ENCODE measurements at regions not wholly inside any gene's neighbourhood (a gene's known extent, or its start where the extent isn't known, plus 50 kb on each side); places are given as distances from the start of the nearest gene placed in this dataset.

- H3K9ac ChIP-seq (ENCODE audit: low read length) = no peak overlapping the region
- no peak overlapping the region for H3K4me3 ChIP-seq (ENCODE audit: low read length)
- no peaks in the 10 kb centered on the region for H3K4me1 ChIP-seq (ENCODE audit: control insufficient read depth, insufficient read depth, low read length)
- H3K27me3 ChIP-seq (replicated peaks; ENCODE audit: control insufficient read depth, insufficient read depth, low read length) = peaks cover 19% of the 10 kb centered on the region
- H3K9me3 ChIP-seq (ENCODE audit: control insufficient read depth, low read length) = no peaks in the 10 kb centered on the region
- DNase-seq (ENCODE audit: low read depth) = peak; percentile 19
- H3K36me3 ChIP-seq (ENCODE audit: control insufficient read depth, insufficient read depth, low read length, severe bottlenecking) = no peaks in the 10 kb centered on the region
Measured at GRCh38 chr17:12247761-12248160, 227.1 kb downstream of the MAP2K4 start.

- H3K9ac ChIP-seq (ENCODE audit: low read length) = no peak overlapping the region
- no peaks in the 10 kb centered on the region for H3K36me3 ChIP-seq (ENCODE audit: control insufficient read depth, insufficient read depth, low read length, severe bottlenecking)
- H3K4me3 ChIP-seq (ENCODE audit: low read length) = no peak overlapping the region
- H3K9me3 ChIP-seq (ENCODE audit: control insufficient read depth, low read length) = no peaks in the 10 kb centered on the region
- H3K4me1 ChIP-seq (ENCODE audit: control insufficient read depth, insufficient read depth, low read length) = no peaks in the 10 kb centered on the region
- DNase-seq (ENCODE audit: low read depth) = no peak
- peaks cover 31% of the 10 kb centered on the region for H3K27me3 ChIP-seq (replicated peaks; ENCODE audit: control insufficient read depth, insufficient read depth, low read length)
Measured at GRCh38 chr17:12250973-12251372, 230.3 kb downstream of the MAP2K4 start.

GRCh38 chr17:12252462-12252861 lies 231.8 kb downstream of the MAP2K4 start:
- H3K27me3 ChIP-seq (replicated peaks; ENCODE audit: control insufficient read depth, insufficient read depth, low read length) = peaks cover 31% of the 10 kb centered on the region
- no peak overlapping the region for H3K4me3 ChIP-seq (ENCODE audit: low read length)
- no peaks in the 10 kb centered on the region for H3K9me3 ChIP-seq (ENCODE audit: control insufficient read depth, low read length)

GRCh38 chr17:12254460-12254859 lies 233.8 kb downstream of the MAP2K4 start:
- Histone ChIP-seq H3K9me3 (ENCODE audit: control insufficient read depth, low read length) (no peaks in the 10 kb centered on the region), H3K9ac (ENCODE audit: low read length) (no peak overlapping the region), H3K36me3 (ENCODE audit: control insufficient read depth, insufficient read depth, low read length, severe bottlenecking) (no peaks in the 10 kb centered on the region), H3K4me1 (ENCODE audit: control insufficient read depth, insufficient read depth, low read length) (no peaks in the 10 kb centered on the region), H3K27me3 (replicated peaks; ENCODE audit: control insufficient read depth, insufficient read depth, low read length) (peaks cover 33% of the 10 kb centered on the region), H3K4me3 (ENCODE audit: low read length) (no peak overlapping the region)
- DNase-seq (ENCODE audit: low read depth) = no peak

More at GRCh38 chr17:12252462-12252861, 231.8 kb downstream of the MAP2K4 start:
- no peak overlapping the region for H3K9ac ChIP-seq (ENCODE audit: low read length)
- H3K36me3 ChIP-seq (ENCODE audit: control insufficient read depth, insufficient read depth, low read length, severe bottlenecking) = no peaks in the 10 kb centered on the region
- no peaks in the 10 kb centered on the region for H3K4me1 ChIP-seq (ENCODE audit: control insufficient read depth, insufficient read depth, low read length)
- no peak for DNase-seq (ENCODE audit: low read depth)

- Histone ChIP-seq H3K4me1 (ENCODE audit: control insufficient read depth, insufficient read depth, low read length) (no peaks in the 10 kb centered on the region), H3K9me3 (ENCODE audit: control insufficient read depth, low read length) (no peaks in the 10 kb centered on the region), H3K27me3 (replicated peaks; ENCODE audit: control insufficient read depth, insufficient read depth, low read length) (peaks cover 33% of the 10 kb centered on the region), H3K36me3 (ENCODE audit: control insufficient read depth, insufficient read depth, low read length, severe bottlenecking) (no peaks in the 10 kb centered on the region), H3K4me3 (ENCODE audit: low read length) (no peak overlapping the region), H3K9ac (ENCODE audit: low read length) (no peak overlapping the region)
- peak; percentile 84 for DNase-seq (ENCODE audit: low read depth)
Measured at GRCh38 chr17:12256380-12256995, 235.8 kb downstream of the MAP2K4 start.

GRCh38 chr17:12257176-12257575 lies 236.5 kb downstream of the MAP2K4 start:
- Histone ChIP-seq H3K36me3 (ENCODE audit: control insufficient read depth, insufficient read depth, low read length, severe bottlenecking) (no peaks in the 10 kb centered on the region), H3K27me3 (replicated peaks; ENCODE audit: control insufficient read depth, insufficient read depth, low read length) (peaks cover 31% of the 10 kb centered on the region), H3K4me3 (ENCODE audit: low read length) (no peak overlapping the region), H3K4me1 (ENCODE audit: control insufficient read depth, insufficient read depth, low read length) (no peaks in the 10 kb centered on the region), H3K9me3 (ENCODE audit: control insufficient read depth, low read length) (no peaks in the 10 kb centered on the region), H3K9ac (ENCODE audit: low read length) (no peak overlapping the region)
- no peak for DNase-seq (ENCODE audit: low read depth)

- Histone ChIP-seq H3K27me3 (replicated peaks; ENCODE audit: control insufficient read depth, insufficient read depth, low read length) (peaks cover 12% of the 10 kb centered on the region), H3K4me3 (ENCODE audit: low read length) (no peak overlapping the region), H3K36me3 (ENCODE audit: control insufficient read depth, insufficient read depth, low read length, severe bottlenecking) (no peaks in the 10 kb centered on the region), H3K9me3 (ENCODE audit: control insufficient read depth, low read length) (no peaks in the 10 kb centered on the region), H3K9ac (ENCODE audit: low read length) (no peak overlapping the region), H3K4me1 (ENCODE audit: control insufficient read depth, insufficient read depth, low read length) (no peaks in the 10 kb centered on the region)
- DNase-seq (ENCODE audit: low read depth) = no peak
Measured at GRCh38 chr17:12261354-12261753, 240.7 kb downstream of the MAP2K4 start.

GRCh38 chr17:12269751-12270150 lies 249.1 kb downstream of the MAP2K4 start:
- DNase-seq (ENCODE audit: low read depth) = no peak
- peaks cover 10% of the 10 kb centered on the region for H3K9me3 ChIP-seq (ENCODE audit: control insufficient read depth, low read length)
- H3K27me3 ChIP-seq (replicated peaks; ENCODE audit: control insufficient read depth, insufficient read depth, low read length) = peaks cover 6% of the 10 kb centered on the region
- H3K36me3 ChIP-seq (ENCODE audit: control insufficient read depth, insufficient read depth, low read length, severe bottlenecking) = no peaks in the 10 kb centered on the region
- H3K9ac ChIP-seq (ENCODE audit: low read length) = no peak overlapping the region
- H3K4me1 ChIP-seq (ENCODE audit: control insufficient read depth, insufficient read depth, low read length) = no peaks in the 10 kb centered on the region
- no peak overlapping the region for H3K4me3 ChIP-seq (ENCODE audit: low read length)

GRCh38 chr17:12277827-12278226 lies 257.1 kb downstream of the MAP2K4 start:
- Histone ChIP-seq H3K4me3 (ENCODE audit: low read length) (no peak overlapping the region), H3K9ac (ENCODE audit: low read length) (no peak overlapping the region), H3K9me3 (ENCODE audit: control insufficient read depth, low read length) (peaks cover 10% of the 10 kb centered on the region), H3K36me3 (ENCODE audit: control insufficient read depth, insufficient read depth, low read length, severe bottlenecking) (no peaks in the 10 kb centered on the region), H3K4me1 (ENCODE audit: control insufficient read depth, insufficient read depth, low read length) (no peaks in the 10 kb centered on the region), H3K27me3 (replicated peaks; ENCODE audit: control insufficient read depth, insufficient read depth, low read length) (no peaks in the 10 kb centered on the region)
- DNase-seq (ENCODE audit: low read depth) = no peak

- peak; percentile 57 for DNase-seq (ENCODE audit: low read depth)
- Histone ChIP-seq H3K4me3 (ENCODE audit: low read length) (no peak overlapping the region), H3K9ac (ENCODE audit: low read length) (no peak overlapping the region), H3K27me3 (replicated peaks; ENCODE audit: control insufficient read depth, insufficient read depth, low read length) (no peaks in the 10 kb centered on the region), H3K4me1 (ENCODE audit: control insufficient read depth, insufficient read depth, low read length) (no peaks in the 10 kb centered on the region), H3K9me3 (ENCODE audit: control insufficient read depth, low read length) (no peaks in the 10 kb centered on the region), H3K36me3 (ENCODE audit: control insufficient read depth, insufficient read depth, low read length, severe bottlenecking) (no peaks in the 10 kb centered on the region)
Measured at GRCh38 chr17:12282056-12282455, 261.4 kb downstream of the MAP2K4 start.

GRCh38 chr17:12287953-12288352 lies 267.3 kb downstream of the MAP2K4 start:
- Histone ChIP-seq H3K4me1 (ENCODE audit: control insufficient read depth, insufficient read depth, low read length) (no peaks in the 10 kb centered on the region), H3K9me3 (ENCODE audit: control insufficient read depth, low read length) (no peaks in the 10 kb centered on the region), H3K9ac (ENCODE audit: low read length) (no peak overlapping the region), H3K36me3 (ENCODE audit: control insufficient read depth, insufficient read depth, low read length, severe bottlenecking) (no peaks in the 10 kb centered on the region), H3K4me3 (ENCODE audit: low read length) (no peak overlapping the region), H3K27me3 (replicated peaks; ENCODE audit: control insufficient read depth, insufficient read depth, low read length) (no peaks in the 10 kb centered on the region)
- no peak for DNase-seq (ENCODE audit: low read depth)

- H3K9me3 ChIP-seq (ENCODE audit: control insufficient read depth, low read length) = no peaks in the 10 kb centered on the region
- DNase-seq (ENCODE audit: low read depth) = no peak
- H3K36me3 ChIP-seq (ENCODE audit: control insufficient read depth, insufficient read depth, low read length, severe bottlenecking) = no peaks in the 10 kb centered on the region
- H3K4me1 ChIP-seq (ENCODE audit: control insufficient read depth, insufficient read depth, low read length) = no peaks in the 10 kb centered on the region
- no peaks in the 10 kb centered on the region for H3K27me3 ChIP-seq (replicated peaks; ENCODE audit: control insufficient read depth, insufficient read depth, low read length)
- no peak overlapping the region for H3K9ac ChIP-seq (ENCODE audit: low read length)
- H3K4me3 ChIP-seq (ENCODE audit: low read length) = no peak overlapping the region
Measured at GRCh38 chr17:12290207-12290606, 269.5 kb downstream of the MAP2K4 start.

Data from adipocyte (in vitro differentiated cells).